AG09309 (cell line): ENCODE measurements at regions not wholly inside any gene's neighbourhood (a gene's known extent, or its start where the extent isn't known, plus 50 kb on each side); places are given as distances from the start of the nearest gene placed in this dataset.

ENCODE experiments used
- DNase-seq: peaks from one replicate; pipeline ENCODE4 v3.0.0-alpha.2; 2010; ENCODE audit warnings: low read depth
- H3K4me3 ChIP-seq: 2 replicates; pipeline ENCODE4 v1.5.1; 2011; ENCODE audit warnings: mild to moderate bottlenecking, low read depth, low read length, moderate library complexity; ENCODE audit not compliant: control insufficient read depth
- TF ChIP-seq, protein P1 (sequence below): IDR thresholded peaks from 2 replicates; pipeline ENCODE4 v1.5.1; 2011; ENCODE audit warnings: mild to moderate bottlenecking, low read depth, low read length, inconsistent platforms; ENCODE audit not compliant: insufficient read depth, control insufficient read depth; ENCODE audit errors: missing control alignments

DNA sequence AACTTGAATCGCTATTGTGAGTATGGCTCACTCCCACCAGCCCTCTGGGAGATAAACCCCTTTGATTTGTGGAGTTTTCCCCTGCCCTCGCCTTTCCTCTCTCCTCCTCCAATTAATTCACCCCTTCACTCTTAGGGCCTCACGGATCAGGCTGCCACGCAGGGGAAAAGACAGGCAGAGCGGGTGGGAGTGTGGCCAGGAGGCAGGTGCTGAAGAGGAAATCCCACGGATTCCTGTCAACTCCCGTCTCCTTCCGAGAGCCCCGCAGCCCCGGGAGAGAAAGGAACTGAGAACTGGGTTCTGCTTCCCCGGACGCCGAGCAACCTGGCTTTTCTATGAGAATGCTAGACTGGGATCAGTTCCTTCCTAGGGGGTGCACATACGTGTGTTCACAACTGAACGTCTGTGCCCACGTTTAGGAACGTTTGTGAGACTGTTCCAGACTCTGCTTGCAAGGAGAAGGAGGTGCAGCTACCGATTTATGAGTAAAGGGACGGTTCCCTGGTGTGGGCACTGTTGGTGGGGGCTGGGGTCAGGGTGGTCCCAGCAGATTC lies 314.5 kb upstream of the TLE4 start:
- DNase-seq: no peak
- peak overlapping the region; percentile 26 for H3K4me3 ChIP-seq
- TF ChIP-seq, protein P1, sequence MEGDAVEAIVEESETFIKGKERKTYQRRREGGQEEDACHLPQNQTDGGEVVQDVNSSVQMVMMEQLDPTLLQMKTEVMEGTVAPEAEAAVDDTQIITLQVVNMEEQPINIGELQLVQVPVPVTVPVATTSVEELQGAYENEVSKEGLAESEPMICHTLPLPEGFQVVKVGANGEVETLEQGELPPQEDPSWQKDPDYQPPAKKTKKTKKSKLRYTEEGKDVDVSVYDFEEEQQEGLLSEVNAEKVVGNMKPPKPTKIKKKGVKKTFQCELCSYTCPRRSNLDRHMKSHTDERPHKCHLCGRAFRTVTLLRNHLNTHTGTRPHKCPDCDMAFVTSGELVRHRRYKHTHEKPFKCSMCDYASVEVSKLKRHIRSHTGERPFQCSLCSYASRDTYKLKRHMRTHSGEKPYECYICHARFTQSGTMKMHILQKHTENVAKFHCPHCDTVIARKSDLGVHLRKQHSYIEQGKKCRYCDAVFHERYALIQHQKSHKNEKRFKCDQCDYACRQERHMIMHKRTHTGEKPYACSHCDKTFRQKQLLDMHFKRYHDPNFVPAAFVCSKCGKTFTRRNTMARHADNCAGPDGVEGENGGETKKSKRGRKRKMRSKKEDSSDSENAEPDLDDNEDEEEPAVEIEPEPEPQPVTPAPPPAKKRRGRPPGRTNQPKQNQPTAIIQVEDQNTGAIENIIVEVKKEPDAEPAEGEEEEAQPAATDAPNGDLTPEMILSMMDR: no peak

DNA sequence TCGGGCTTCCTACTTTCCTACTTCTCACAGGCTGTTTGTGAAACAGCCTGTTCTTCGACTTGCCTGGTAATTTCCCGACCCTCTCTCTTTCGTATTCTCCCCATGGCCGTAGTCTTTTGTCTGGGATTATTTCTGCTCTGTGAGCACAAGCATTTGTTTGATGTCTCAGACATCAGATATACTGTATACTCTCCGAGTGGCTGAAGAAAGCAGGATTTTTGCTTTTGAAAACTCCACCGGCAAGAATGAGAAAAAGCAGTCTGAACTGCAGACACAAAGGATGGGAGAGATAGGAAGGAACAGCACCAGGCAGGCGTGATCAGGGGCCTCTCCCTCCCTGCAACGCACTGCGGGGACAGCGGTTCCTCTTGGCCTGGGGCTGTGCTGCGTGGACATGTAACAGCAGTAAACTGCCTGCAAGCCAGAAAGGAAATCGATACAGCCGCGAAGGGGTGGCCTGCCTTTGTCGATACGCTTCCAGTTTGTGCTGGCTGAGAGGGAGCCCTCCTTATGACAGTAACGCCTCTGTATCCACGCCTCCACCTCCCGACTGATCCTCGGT lies 313.9 kb upstream of the TLE4 start:
- H3K4me3 ChIP-seq: no peak overlapping the region
- DNase-seq: no peak

DNA sequence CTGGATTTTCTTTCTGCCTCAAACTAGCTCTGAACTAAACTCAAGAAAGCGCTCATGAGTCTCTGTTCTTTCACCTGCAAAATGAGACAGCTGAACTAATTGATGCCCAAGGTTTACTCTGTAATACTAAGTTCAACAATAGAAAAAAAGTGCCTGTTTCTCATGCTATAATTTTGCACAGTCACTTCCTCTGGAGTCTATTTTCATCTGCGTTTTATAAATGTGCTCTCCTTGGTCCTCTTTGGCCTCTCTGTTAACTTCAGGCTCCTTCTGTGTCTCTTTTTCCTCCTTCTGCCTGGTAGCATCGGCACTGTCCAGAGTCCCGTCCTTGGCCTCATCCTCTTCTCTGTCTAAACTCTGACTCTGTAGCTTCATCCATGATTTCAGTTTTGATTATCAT lies 311.9 kb upstream of the TLE4 start:
- DNase-seq: no peak
- H3K4me3 ChIP-seq: no peak overlapping the region
- TF ChIP-seq, protein P1: no peak

More for the DNA sequence above, 313.9 kb upstream of the TLE4 start:
- TF ChIP-seq, protein P1: no peak

DNA sequence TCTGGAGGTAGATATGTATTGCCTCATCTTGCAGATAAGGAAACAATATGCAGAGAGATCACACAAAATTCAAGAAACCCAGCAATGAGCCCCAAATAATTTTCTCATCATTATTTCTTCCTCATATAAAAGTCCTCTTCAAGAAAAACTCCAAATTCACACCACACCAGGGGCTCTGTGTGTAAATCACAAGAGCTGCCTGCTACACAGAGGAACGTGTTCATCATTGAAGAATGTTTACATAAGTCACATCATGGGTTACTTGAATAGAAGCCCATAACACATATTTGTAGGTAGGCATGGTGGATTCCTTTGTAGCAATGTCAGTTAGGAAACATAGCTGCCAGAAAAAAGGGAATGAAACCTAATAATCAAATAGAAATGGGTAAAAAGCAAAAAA lies 308.1 kb upstream of the TLE4 start:
- TF ChIP-seq, protein P1: no peak
- H3K4me3 ChIP-seq: no peak overlapping the region
- DNase-seq: no peak

DNA sequence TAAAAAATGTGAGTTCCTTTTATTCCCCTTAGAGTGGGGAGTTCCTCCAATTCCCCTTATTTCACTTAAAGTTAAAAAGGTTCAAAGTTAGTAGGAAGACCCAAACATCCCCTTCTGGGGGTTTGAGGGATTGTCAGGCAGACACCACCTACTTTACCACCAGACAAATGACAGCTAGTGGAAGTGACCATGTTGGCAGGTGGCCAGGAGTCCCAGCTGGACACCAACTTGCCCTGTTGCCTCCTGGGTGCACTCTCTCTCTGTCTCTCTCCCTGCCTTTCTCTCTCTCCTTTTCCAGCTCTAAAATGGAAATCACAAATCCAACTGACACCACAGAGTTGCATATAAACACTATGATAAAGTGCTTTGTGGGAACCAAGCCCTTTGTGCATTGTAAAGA lies 307.7 kb upstream of the TLE4 start:
- DNase-seq: no peak
- TF ChIP-seq, protein P1: no peak
- no peak overlapping the region for H3K4me3 ChIP-seq

DNA sequence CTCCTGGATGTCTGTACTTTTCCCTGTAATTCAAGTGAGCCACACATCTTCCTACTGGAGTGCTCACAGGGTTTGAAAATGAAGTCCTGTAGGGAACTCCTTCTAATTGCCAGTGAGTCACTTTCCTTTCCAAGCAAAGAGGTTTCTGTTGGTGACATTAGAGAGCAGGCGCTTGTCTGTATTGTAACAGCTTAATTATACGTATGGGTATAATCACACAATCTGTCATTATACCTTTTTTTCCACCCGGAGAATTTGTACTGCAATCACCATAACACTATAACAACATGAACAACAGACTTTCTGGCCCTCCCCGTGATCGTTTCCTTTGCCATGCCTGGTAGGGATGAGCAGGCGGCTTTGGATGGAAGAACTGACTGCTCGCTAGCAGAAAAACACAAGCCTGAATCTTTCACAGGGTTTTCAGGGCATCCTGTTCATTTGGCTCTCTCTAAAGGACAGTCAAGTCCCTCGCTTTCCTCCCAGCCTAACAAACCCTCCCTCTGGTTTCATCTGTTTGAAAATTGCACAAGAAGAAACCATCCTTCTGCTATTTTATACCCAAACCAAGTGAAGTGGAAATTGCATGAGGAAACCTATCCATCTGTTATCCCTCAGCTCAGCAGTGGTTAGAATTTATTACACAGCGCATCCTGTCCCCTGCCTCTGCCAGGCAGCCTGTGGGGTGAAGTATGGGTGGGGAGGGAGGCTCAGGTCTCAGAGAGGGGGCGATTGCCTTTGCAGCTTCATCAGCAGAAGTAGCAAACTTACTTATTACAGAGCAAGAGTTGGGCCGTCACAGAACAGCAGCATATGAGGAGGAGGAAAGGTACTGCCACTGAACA lies 307.0 kb upstream of the TLE4 start:
- peak; percentile 20 for DNase-seq
- TF ChIP-seq, protein P1: no peak
- no peak overlapping the region for H3K4me3 ChIP-seq
